Left lung (tissue), 4 donors: ENCODE measurements at regions not wholly inside any gene's neighbourhood (a gene's known extent, or its start where the extent isn't known, plus 50 kb on each side); places are given as distances from the start of the nearest gene placed in this dataset.
"Not testable (repeated sequence)": the region's sequence is repeated elsewhere in the genome, so short reads cannot be mapped to it uniquely, and the experiment has no call there.

Experiments
- ATAC-seq: fragments of 200-7000 bp; cut with Tn5 transposase; one replicate; pipeline ENCODE4 v1.9.1; 2020; ENCODE audit warnings: moderate library complexity
- DNase-seq, 4 donors: peaks; one replicate each; pipeline ENCODE4 v3.0.0-alpha.2; 2013 to 2020
- H3K27ac ChIP-seq, 2 donors: fragments of 200-600 bp; sonication (generic) in 1 of 2; one replicate each; pipeline versions ENCODE4 v1.5.0 to v1.8.0; 2020 to 2021
- H3K27me3 ChIP-seq, 2 donors: fragments of 200-600 bp; sonication (generic) in 1 of 2; one replicate each; pipeline versions ENCODE4 v1.5.0 to v1.8.0; 2020 to 2021
- H3K36me3 ChIP-seq, 2 donors: fragments of 200-600 bp; sonication (generic) in 1 of 2; one replicate each; pipeline versions ENCODE4 v1.5.0 to v1.8.0; 2020 to 2021
- H3K4me1 ChIP-seq, 2 donors: fragments of 200-600 bp; one replicate each; pipeline ENCODE4 v1.8.0; 2021
- H3K4me3 ChIP-seq, 2 donors: fragments of 200-600 bp; sonication (generic) in 1 of 2; one replicate each; pipeline versions ENCODE4 v1.5.0 to v1.8.0; 2020 to 2021; ENCODE audit warnings: mild to moderate bottlenecking in 1 of 2
- H3K9me3 ChIP-seq, 2 donors: fragments of 200-600 bp; sonication (generic) in 1 of 2; one replicate each; pipeline versions ENCODE4 v1.5.0 to v1.8.0; 2020 to 2021
- CTCF ChIP-seq, 2 donors: fragments of 200-600 bp; sonication (generic) in 1 of 2; IDR thresholded peaks; one replicate each; pipeline versions ENCODE4 v1.5.0 to v1.8.0; 2021; ENCODE audit warnings: antibody characterized with exemption in 2 of 2
- intact Hi-C, 2 donors: fragments of 100-400 bp; cut with DNase I; formaldehyde crosslinking; loops; one replicate each; pipeline versions ENCODE4 v1.11.2 to v1.14.2; 2022
- donor health status: DM: no; HTN: yes; CAD: no.
- donor health status: DM: no; HTN: no; CAD: no.

- DNase-seq: peak in 1 of 4 donors; percentile 25
- intact Hi-C loops: no loop called here
- Histone ChIP-seq H3K4me3 (no peak overlapping the region), H3K4me1 (no peaks in the 10 kb centered on the region), H3K36me3 (no peaks in the 10 kb centered on the region), H3K9me3 (no peaks in the 10 kb centered on the region), H3K27ac (no peak overlapping the region), H3K27me3 (no peaks in the 10 kb centered on the region)
- ATAC-seq: no peak
- no peak for TF ChIP-seq CTCF (IDR thresholded peaks at IDR 0.05)
Observed at GRCh38 chr13:80881034-80881433, 540.1 kb upstream of the SPRY2 start.

- Histone ChIP-seq H3K4me1 (no peaks in the 10 kb centered on the region), H3K27me3 (no peaks in the 10 kb centered on the region), H3K9me3 (no peaks in the 10 kb centered on the region), H3K4me3 (no peak overlapping the region), H3K27ac (no peak overlapping the region), H3K36me3 (no peaks in the 10 kb centered on the region)
- TF ChIP-seq CTCF (IDR thresholded peaks at IDR 0.05): no peak
- intact Hi-C loops: no loop called here
- DNase-seq (no peak), ATAC-seq (no peak)
Observed at GRCh38 chr13:80877944-80878241, 537.0 kb upstream of the SPRY2 start.

- intact Hi-C loops: no loop called here
- Histone ChIP-seq H3K36me3 (no peaks in the 10 kb centered on the region), H3K27me3 (no peaks in the 10 kb centered on the region), H3K27ac (no peak overlapping the region), H3K4me3 (no peak overlapping the region), H3K4me1 (no peaks in the 10 kb centered on the region), H3K9me3 (no peaks in the 10 kb centered on the region)
- ATAC-seq (no peak), DNase-seq (no peak)
- TF ChIP-seq CTCF (IDR thresholded peaks at IDR 0.05): no peak
Observed at GRCh38 chr13:80877209-80877943, 536.5 kb upstream of the SPRY2 start.

GRCh38 chr13:80873589-80873988 lies 532.7 kb upstream of the SPRY2 start:
- no peak for TF ChIP-seq CTCF (IDR thresholded peaks at IDR 0.05)
- H3K27me3 ChIP-seq: no peaks in the 10 kb centered on the region
- H3K9me3 ChIP-seq: no peaks in the 10 kb centered on the region
- H3K4me3 ChIP-seq: no peak overlapping the region
- no peaks in the 10 kb centered on the region for H3K36me3 ChIP-seq
- intact Hi-C loops: no loop called here
- no peak overlapping the region for H3K27ac ChIP-seq
- H3K4me1 ChIP-seq: no peaks in the 10 kb centered on the region
- DNase-seq: no peak
- peak; percentile 26 for ATAC-seq

GRCh38 chr13:80871971-80872370 lies 531.0 kb upstream of the SPRY2 start:
- ATAC-seq, H3K4me1 ChIP-seq, H3K27me3 ChIP-seq, intact Hi-C loops, H3K27ac ChIP-seq, H3K36me3 ChIP-seq, DNase-seq, H3K4me3 ChIP-seq, H3K9me3 ChIP-seq: not testable (repeated sequence)

- Histone ChIP-seq H3K27me3 (no peaks in the 10 kb centered on the region), H3K4me1 (no peaks in the 10 kb centered on the region), H3K36me3 (no peaks in the 10 kb centered on the region), H3K27ac (no peak overlapping the region), H3K4me3 (no peak overlapping the region), H3K9me3 (no peaks in the 10 kb centered on the region)
- intact Hi-C loops: no loop called here
- no peak for TF ChIP-seq CTCF (IDR thresholded peaks at IDR 0.05)
- DNase-seq (no peak), ATAC-seq (no peak)
Observed at GRCh38 chr13:80871481-80871880, 530.6 kb upstream of the SPRY2 start.
